Psoas muscle (tissue), 7 donors: ENCODE measurements at regions not wholly inside any gene's neighbourhood (a gene's known extent, or its start where the extent isn't known, plus 50 kb on each side); places are given as distances from the start of the nearest gene placed in this dataset.

Experiments used
- ATAC-seq, 4 donors: fragments of 200-7000 bp; cut with Tn5 transposase; one replicate each; pipeline ENCODE4 v1.9.1; 2020; ENCODE audit warnings: moderate library complexity in 3 of 4, mild to moderate bottlenecking in 2 of 4
- DNase-seq, 2 donors: peaks; one replicate each; pipeline ENCODE4 v3.0.0-alpha.2; 2020
- H3K27ac ChIP-seq: fragments of 200-600 bp; one replicate; pipeline ENCODE4 v1.8.0; 2022
- H3K27me3 ChIP-seq, 3 donors: fragments of 200-600 bp in 1 of 3; one replicate each; pipeline versions ENCODE4 v1.6.1 to v1.8.0; 2013 to 2022; ENCODE audit warnings: low read length in 2 of 3, mild to moderate bottlenecking in 2 of 3, moderate library complexity in 1 of 3; ENCODE audit not compliant: insufficient read depth in 3 of 3
- H3K36me3 ChIP-seq, 2 donors: fragments of 200-600 bp in 1 of 2; one replicate each; pipeline versions ENCODE4 v1.6.1 to v1.8.0; 2013 to 2022; ENCODE audit warnings: low read depth in 1 of 2, mild to moderate bottlenecking in 1 of 2, moderate library complexity in 1 of 2; ENCODE audit not compliant: insufficient read depth in 1 of 2
- H3K4me1 ChIP-seq: fragments of 200-600 bp; one replicate; pipeline ENCODE4 v1.8.0; 2022
- H3K4me3 ChIP-seq: fragments of 200-600 bp; one replicate; pipeline ENCODE4 v1.8.0; 2022; ENCODE audit warnings: mild to moderate bottlenecking
- H3K9me3 ChIP-seq: fragments of 200-600 bp; one replicate; pipeline ENCODE4 v1.8.0; 2022
- WGBS, 3 donors: extraction: QIAGEN DNeasy Blood & Tissue Kit; methylation state at CpG; one replicate each; pipeline versions ENCODE4 v1.1.6 to v1.1.7; 2013; 5-methylcytosine and 5-hydroxymethylcytosine counted together
- intact Hi-C, 2 donors: fragments of 100-400 bp; cut with DNase I; formaldehyde crosslinking; loops; one replicate each; pipeline versions ENCODE4 v1.11.0 to v1.14.2; 2022
- TF ChIP-seq, protein P1 (sequence below): fragments of 200-600 bp; IDR thresholded peaks from one replicate; pipeline ENCODE4 v1.8.0; 2022; ENCODE audit warnings: antibody characterized with exemption
- donor health status: healthy with polysubstance abuse.
- donor health status: DM: no; HTN: no; CAD: no; lungs with moderate emphysema.
- donor health status: Bipolar disorder and iron deficiency.
- donor health status: healthy.
- donor health status: DM: yes; HTN: yes; CAD: no.
- donor health status: DM: no; HTN: no; CAD: no.
- donor health status: DM: yes; HTN: yes; CAD: no.

DNA sequence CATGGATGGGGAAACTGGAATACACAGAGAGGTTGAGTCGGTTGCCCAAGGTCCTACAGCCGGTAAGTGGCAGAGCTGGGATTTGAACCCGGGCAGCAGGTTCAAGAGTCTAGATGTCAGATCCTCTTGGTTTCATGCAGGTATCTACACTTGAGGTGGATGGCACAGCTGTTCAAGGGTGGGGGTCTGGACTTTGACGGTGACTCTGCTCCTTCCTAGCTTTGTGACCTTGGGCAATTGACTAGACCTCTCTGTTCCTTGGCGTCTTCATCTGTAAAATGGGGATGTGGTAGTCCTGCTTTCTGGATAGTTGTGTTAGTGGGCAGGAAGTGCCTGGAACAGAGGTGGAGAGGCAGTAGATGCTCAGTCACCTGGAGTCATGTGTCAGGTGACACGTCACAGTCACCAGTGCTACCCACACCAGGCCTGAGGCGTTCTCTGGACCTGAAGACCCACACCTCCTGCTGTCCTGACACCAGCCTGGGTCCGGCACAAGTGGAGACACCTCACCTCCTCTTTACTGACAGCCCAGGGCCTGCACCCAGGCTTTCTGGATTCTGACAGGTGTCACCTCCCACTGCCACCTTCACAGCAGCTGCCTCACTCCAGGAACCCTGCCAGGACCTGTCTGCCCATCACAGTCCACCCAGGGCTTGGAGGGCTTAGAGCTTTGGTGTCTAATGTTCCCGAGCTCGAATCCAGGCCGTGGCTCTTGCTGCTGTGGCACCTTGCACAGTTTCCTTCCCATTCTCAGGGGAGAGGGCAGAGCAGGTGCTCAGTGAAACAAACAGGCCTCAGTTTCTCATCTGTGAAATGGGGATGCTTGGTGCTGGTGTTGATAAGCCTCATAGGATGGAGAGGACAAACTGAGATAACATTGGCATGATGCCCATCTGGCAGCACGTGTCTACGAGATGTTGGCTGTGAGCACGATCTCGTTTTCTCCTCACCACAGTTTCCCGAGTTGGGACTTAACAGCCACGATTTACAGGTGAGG is 83.2 kb upstream of the RUNX3 start:
- no peak overlapping the region for H3K4me3 ChIP-seq
- H3K36me3 ChIP-seq = no peaks in the 10 kb centered on the region
- DNase-seq (no peak), ATAC-seq (no peak)
- no peak overlapping the region for H3K27ac ChIP-seq
- TF ChIP-seq, protein P1, sequence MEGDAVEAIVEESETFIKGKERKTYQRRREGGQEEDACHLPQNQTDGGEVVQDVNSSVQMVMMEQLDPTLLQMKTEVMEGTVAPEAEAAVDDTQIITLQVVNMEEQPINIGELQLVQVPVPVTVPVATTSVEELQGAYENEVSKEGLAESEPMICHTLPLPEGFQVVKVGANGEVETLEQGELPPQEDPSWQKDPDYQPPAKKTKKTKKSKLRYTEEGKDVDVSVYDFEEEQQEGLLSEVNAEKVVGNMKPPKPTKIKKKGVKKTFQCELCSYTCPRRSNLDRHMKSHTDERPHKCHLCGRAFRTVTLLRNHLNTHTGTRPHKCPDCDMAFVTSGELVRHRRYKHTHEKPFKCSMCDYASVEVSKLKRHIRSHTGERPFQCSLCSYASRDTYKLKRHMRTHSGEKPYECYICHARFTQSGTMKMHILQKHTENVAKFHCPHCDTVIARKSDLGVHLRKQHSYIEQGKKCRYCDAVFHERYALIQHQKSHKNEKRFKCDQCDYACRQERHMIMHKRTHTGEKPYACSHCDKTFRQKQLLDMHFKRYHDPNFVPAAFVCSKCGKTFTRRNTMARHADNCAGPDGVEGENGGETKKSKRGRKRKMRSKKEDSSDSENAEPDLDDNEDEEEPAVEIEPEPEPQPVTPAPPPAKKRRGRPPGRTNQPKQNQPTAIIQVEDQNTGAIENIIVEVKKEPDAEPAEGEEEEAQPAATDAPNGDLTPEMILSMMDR = no peak
- 71 to 75% (median 74%) methylated on average over 17 of the region's 17 CpGs for WGBS, 3 donors
- no peaks in the 10 kb centered on the region for H3K4me1 ChIP-seq
- intact Hi-C loops = no loop called here
- peaks cover 0 to 7% (median 6%) of the 10 kb centered on the region in 3 donors for H3K27me3 ChIP-seq
- no peaks in the 10 kb centered on the region for H3K9me3 ChIP-seq

DNA sequence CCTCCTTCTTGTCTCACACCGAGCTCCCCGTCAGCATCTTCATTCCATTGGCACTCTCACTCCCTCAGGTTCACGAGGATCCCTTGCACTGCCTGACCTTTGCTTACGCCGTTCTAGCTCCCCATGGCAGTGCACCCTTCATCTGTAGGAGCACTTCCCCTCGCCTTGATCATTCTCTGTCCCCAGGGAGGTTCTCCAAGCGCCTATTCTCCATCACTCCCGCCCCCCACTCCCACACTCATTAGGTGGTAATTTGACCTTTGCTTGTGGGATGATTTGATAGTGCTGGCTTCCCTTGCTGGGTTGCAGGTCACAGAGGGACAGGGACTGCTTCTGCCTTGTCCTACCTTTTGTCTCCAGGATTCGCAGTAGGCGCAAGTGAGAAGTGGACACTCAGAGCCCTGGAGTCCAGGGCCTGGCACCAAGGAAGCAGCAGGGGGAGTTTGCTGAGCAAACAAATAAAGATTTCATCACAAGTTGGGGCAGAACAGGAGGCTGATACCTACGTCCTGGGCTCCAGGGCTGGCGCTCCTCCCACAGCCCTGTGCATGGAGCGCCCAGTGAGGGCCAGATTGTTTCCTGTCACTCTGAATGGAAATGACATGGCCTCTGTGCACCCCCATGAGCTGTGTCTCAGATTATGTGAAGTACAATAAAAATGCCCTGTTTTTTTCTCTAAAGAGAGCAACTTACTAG is 82.0 kb upstream of the RUNX3 start:
- peaks cover 0 to 16% (median 10%) of the 10 kb centered on the region in 3 donors for H3K27me3 ChIP-seq
- TF ChIP-seq, protein P1 = no peak
- H3K36me3 ChIP-seq = no peaks in the 10 kb centered on the region
- WGBS, 3 donors = 65 to 73% (median 70%) methylated on average over 13 of the region's 13 CpGs
- DNase-seq (no peak), ATAC-seq (no peak)
- H3K27ac ChIP-seq = no peak overlapping the region
- H3K9me3 ChIP-seq = no peaks in the 10 kb centered on the region
- intact Hi-C loops = no loop called here
- no peaks in the 10 kb centered on the region for H3K4me1 ChIP-seq
- no peak overlapping the region for H3K4me3 ChIP-seq

DNA sequence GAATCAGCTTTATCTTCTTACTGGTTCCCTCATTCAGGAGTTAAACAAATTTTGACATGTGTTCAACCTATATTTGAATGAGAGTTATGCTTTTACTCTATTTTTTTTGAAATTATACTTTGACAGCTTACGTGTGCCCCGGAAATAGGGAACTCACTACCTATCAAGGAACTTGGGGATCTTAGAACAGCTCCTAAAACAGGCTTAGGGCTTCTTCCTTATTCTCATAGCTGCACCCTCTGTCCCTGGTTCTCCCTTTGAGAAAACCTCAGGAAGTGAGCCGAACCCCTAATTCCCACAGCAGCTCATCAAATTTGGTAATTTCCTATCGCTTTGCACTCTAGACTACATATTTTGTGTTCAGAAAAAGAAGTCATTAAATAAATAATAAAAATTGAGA is 81.2 kb upstream of the RUNX3 start:
- Histone ChIP-seq H3K27ac (no peak overlapping the region), H3K36me3 (no peaks in the 10 kb centered on the region), H3K27me3 (peaks cover 0 to 24% (median 13%) of the 10 kb centered on the region in 3 donors), H3K4me1 (no peaks in the 10 kb centered on the region), H3K9me3 (no peaks in the 10 kb centered on the region), H3K4me3 (no peak overlapping the region)
- intact Hi-C loops = no loop called here
- TF ChIP-seq, protein P1 = no peak
- 73 to 89% (median 76%) methylated on average over 4 of the region's 4 CpGs for WGBS, 3 donors
- no peak for DNase-seq
- ATAC-seq = no peak

DNA sequence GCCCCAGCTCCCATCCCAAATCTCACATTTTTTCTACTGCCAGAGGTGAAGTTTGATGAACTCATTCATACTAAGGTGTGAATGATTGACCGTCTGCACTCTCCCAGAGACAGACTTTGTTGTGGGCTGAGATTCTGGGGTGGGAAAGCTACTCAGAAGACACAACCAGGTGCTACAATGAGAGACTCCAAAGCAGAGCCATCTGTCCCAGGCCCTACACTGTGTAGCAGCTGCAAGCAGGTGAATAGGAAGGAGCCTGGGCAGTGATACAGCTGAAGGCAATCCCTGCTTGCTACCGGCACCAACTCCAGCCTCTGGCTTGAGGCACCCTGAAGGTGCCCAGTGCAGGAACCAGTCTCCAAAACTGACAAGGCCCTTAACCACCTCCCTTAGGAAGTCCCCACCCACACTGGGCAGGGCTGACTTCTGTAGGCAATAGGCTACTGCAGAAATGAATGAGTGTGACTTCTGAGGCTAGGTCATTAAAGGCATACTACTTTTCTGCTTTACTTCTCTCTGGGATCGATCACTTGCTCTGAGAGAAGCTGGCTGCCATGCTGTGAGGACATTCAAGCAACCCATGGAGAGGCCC is 79.7 kb upstream of the RUNX3 start:
- Histone ChIP-seq H3K4me1 (no peaks in the 10 kb centered on the region), H3K36me3 (no peaks in the 10 kb centered on the region), H3K9me3 (no peaks in the 10 kb centered on the region), H3K27ac (no peak overlapping the region), H3K27me3 (peaks cover 0 to 29% (median 16%) of the 10 kb centered on the region in 3 donors), H3K4me3 (no peak overlapping the region)
- no peak for DNase-seq
- WGBS, 3 donors = 93 to 95% (median 94%) methylated on average over 3 of the region's 3 CpGs
- intact Hi-C loops = no loop called here
- peak in 1 of 4 donors; percentile 10 for ATAC-seq
- TF ChIP-seq, protein P1 = no peak
